Activated CD8-positive, alpha-beta T cell treated with anti-CD3 and anti-CD28 coated beads for 36 hours (primary cell): ENCODE measurements at regions not wholly inside any gene's neighbourhood (a gene's known extent, or its start where the extent isn't known, plus 50 kb on each side); places are given as distances from the start of the nearest gene placed in this dataset.
A peak's percentile ranks its signal among the peaks of the same experiment; 100 is the strongest.
"Not testable (repeated sequence)": the region's sequence is repeated elsewhere in the genome, so short reads cannot be mapped to it uniquely, and the experiment has no call there.

Experiments
- ATAC-seq: fragments of 200-7000 bp; cut with Tn5 transposase; one replicate; pipeline ENCODE4 v1.10.0; 2021; ENCODE audit warnings: mild to moderate bottlenecking, moderate library complexity
- CTCF ChIA-PET: fragments of 350-600 bp; sonication (Branson Sonifier 250); formaldehyde crosslinking; loops from one replicate; lab custom pipeline; 2021; ENCODE audit warnings: antibody characterized with exemption; lab: Charles Lee
- POLR2A ChIA-PET: fragments of 350-600 bp; sonication (Branson Sonifier 250); formaldehyde crosslinking; loops from one replicate; lab custom pipeline; 2021; ENCODE audit warnings: antibody characterized with exemption; lab: Charles Lee
- DNase-seq: peaks from one replicate; pipeline ENCODE4 v3.0.0-alpha.2; 2020
- H3K27ac Mint-ChIP-seq: one replicate; pipeline ENCODE4 v1.8.0; 2021; ENCODE audit warnings: mild to moderate bottlenecking, mixed read lengths
- H3K27me3 Mint-ChIP-seq: one replicate; pipeline ENCODE4 v1.8.0; 2021; ENCODE audit warnings: mixed read lengths
- H3K36me3 Mint-ChIP-seq: one replicate; pipeline ENCODE4 v1.8.0; 2021; ENCODE audit warnings: low read depth, mixed read lengths
- H3K4me1 Mint-ChIP-seq: one replicate; pipeline ENCODE4 v1.8.0; 2021; ENCODE audit warnings: low read depth, mixed read lengths
- H3K4me3 Mint-ChIP-seq: one replicate; pipeline ENCODE4 v1.8.0; 2021; ENCODE audit warnings: mild to moderate bottlenecking, moderate library complexity, mixed read lengths
- H3K9me3 Mint-ChIP-seq: one replicate; pipeline ENCODE4 v1.8.0; 2021; ENCODE audit warnings: mixed read lengths
- intact Hi-C: fragments of 100-400 bp; cut with micrococcal nuclease; formaldehyde crosslinking; loops from one replicate; pipeline ENCODE4 v1.10.0; 2022

GRCh38 chr1:144539191-144539960 is 53.3 kb upstream of the PPIAL4F start:
- H3K4me1 Mint-ChIP-seq, H3K9me3 Mint-ChIP-seq, H3K36me3 Mint-ChIP-seq, H3K27ac Mint-ChIP-seq, intact Hi-C loops, H3K27me3 Mint-ChIP-seq, CTCF ChIA-PET, POLR2A ChIA-PET, DNase-seq: not testable (repeated sequence)
- peak overlapping the region; percentile 27 for H3K4me3 Mint-ChIP-seq
- ATAC-seq = peak; percentile 20
